GM12874 (cell line): ENCODE measurements at regions not wholly inside any gene's neighbourhood (a gene's known extent, or its start where the extent isn't known, plus 50 kb on each side); places are given as distances from the start of the nearest gene placed in this dataset.

ENCODE experiments used
- TF ChIP-seq, protein P1 (sequence below): IDR thresholded peaks from 2 replicates; pipeline ENCODE4 v1.5.1; 2011; ENCODE audit warnings: low read depth, mild to moderate bottlenecking, control low read depth, low read length, moderate library complexity; ENCODE audit not compliant: insufficient read depth

DNA sequence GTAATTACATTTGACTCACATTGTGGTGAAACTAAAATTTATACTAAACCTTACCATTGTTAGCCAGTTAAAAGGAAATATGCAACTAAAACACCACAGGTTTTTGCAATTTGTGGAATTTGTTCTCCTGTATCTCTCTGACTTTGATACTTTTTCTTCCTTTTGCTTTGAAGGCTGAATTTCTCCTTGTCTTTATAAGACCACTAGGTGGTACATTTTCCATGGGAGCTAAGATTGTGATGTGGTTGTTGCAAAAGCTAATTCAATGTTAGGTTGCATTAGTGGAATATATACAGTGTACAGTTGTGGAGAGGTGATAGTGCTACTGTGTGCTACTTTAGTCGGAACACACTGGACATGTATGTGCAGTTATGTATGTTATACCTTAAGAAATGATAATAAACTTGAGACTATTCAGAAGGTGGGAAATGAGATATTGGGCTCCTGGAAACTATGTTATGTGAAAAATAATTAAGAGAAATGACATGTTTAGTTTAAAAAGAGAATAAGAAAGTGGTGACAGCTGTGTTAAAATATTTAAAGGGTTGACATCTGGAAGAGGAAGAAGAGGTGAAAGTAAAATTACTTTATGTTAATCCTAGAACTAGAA is 70.3 kb downstream of the ARL9 start:
- TF ChIP-seq, protein P1, sequence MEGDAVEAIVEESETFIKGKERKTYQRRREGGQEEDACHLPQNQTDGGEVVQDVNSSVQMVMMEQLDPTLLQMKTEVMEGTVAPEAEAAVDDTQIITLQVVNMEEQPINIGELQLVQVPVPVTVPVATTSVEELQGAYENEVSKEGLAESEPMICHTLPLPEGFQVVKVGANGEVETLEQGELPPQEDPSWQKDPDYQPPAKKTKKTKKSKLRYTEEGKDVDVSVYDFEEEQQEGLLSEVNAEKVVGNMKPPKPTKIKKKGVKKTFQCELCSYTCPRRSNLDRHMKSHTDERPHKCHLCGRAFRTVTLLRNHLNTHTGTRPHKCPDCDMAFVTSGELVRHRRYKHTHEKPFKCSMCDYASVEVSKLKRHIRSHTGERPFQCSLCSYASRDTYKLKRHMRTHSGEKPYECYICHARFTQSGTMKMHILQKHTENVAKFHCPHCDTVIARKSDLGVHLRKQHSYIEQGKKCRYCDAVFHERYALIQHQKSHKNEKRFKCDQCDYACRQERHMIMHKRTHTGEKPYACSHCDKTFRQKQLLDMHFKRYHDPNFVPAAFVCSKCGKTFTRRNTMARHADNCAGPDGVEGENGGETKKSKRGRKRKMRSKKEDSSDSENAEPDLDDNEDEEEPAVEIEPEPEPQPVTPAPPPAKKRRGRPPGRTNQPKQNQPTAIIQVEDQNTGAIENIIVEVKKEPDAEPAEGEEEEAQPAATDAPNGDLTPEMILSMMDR, result peak; percentile 12; the same call in 1 of the 2 replicates
